Breast epithelium (tissue), 3 donors: ENCODE measurements at regions not wholly inside any gene's neighbourhood (a gene's known extent, or its start where the extent isn't known, plus 50 kb on each side); places are given as distances from the start of the nearest gene placed in this dataset.

ENCODE experiments used
- POLR2A ChIP-seq: fragments of 450-650 bp; IDR thresholded peaks from one replicate; pipeline ENCODE4 v1.6.1; 2016; ENCODE audit warnings: antibody characterized with exemption, mild to moderate bottlenecking, moderate library complexity
- POLR2AphosphoS5 ChIP-seq, 3 donors: sonication (generic); formaldehyde crosslinking; IDR thresholded peaks; one replicate each; pipeline ENCODE4 v1.6.1; 2017; ENCODE audit warnings: antibody characterized with exemption in 3 of 3
- TF ChIP-seq, protein P1 (sequence below), 3 donors: fragments of 450-650 bp; IDR thresholded peaks; one replicate each; pipeline ENCODE4 v1.5.1; 2016 to 2017; ENCODE audit warnings: antibody characterized with exemption in 3 of 3, mild to moderate bottlenecking in 3 of 3, moderate library complexity in 3 of 3

DNA sequence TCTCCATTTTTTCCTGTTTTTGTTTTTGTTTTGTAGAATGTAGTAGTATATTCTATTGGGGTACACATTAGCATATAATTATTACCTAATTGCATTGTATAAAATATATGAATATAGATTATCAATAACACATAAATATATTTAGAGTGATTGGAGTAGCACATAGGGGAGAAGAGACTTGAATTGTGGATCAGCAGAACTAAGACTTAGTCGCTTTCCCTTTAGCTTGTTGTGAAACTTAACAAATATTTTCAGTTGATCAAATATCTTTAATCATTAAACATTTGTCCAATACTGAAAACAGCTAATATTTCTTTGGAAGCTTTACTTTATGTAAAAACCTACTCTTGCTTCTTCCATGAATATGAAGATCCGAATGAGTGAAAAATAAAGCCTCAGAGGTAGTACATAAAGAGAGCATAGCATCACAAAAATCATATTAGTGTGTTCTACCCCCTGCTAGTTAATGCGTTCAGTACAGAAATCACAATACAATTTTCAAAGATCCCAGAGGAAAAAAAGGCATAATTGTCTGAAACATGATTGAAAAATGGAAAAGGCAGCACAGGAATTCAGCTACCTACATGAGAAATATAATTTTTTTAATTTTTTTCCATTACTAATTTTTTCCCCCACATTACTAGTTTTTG lies 1348.0 kb upstream of the PRR20A start:
- TF ChIP-seq, protein P1, sequence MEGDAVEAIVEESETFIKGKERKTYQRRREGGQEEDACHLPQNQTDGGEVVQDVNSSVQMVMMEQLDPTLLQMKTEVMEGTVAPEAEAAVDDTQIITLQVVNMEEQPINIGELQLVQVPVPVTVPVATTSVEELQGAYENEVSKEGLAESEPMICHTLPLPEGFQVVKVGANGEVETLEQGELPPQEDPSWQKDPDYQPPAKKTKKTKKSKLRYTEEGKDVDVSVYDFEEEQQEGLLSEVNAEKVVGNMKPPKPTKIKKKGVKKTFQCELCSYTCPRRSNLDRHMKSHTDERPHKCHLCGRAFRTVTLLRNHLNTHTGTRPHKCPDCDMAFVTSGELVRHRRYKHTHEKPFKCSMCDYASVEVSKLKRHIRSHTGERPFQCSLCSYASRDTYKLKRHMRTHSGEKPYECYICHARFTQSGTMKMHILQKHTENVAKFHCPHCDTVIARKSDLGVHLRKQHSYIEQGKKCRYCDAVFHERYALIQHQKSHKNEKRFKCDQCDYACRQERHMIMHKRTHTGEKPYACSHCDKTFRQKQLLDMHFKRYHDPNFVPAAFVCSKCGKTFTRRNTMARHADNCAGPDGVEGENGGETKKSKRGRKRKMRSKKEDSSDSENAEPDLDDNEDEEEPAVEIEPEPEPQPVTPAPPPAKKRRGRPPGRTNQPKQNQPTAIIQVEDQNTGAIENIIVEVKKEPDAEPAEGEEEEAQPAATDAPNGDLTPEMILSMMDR (IDR thresholded peaks at IDR 0.05): no peak
- TF ChIP-seq POLR2AphosphoS5 (IDR thresholded peaks at IDR 0.05): no peak
- TF ChIP-seq POLR2A: no peak
